ENCODE measurements at regions not wholly inside any gene's neighbourhood (a gene's known extent, or its start where the extent isn't known, plus 50 kb on each side); places are given as distances from the start of the nearest gene placed in this dataset.

GRCh38 chr6:21666853-21667681, 73.5 kb downstream of the SOX4 start:
- Histone ChIP-seq H3K36me3 (ENCODE audit: control insufficient read depth in 2 of 2, extremely low read depth in 1 of 2, insufficient read depth in 2 of 2, low read length in 2 of 2) (no peaks in the 10 kb centered on the region), H3K9me3 (replicated peaks; ENCODE audit: control insufficient read depth, insufficient read depth, low read length) (no peaks in the 10 kb centered on the region), H3K4me2 (ENCODE audit: insufficient read depth, low read length) (peak overlapping the region; percentile 82), H3K9ac (replicated peaks; ENCODE audit: extremely low read depth, insufficient read depth, low read length) (peak overlapping the region; percentile 96), H3K4me1 (ENCODE audit: control insufficient read depth, extremely low read depth, insufficient read depth, low read length) (peaks cover 24% of the 10 kb centered on the region), H3K27ac (ENCODE audit: insufficient read depth, low read depth, low read length) (peak overlapping the region; percentile 76), H3K4me3 (replicated peaks in 1 of 3; ENCODE audit: insufficient read depth in 1 of 3, low read depth in 1 of 3, low read length in 3 of 3) (peak overlapping the region; percentile 47 to 92 (median 89)), H3K27me3 (ENCODE audit: control insufficient read depth in 2 of 2, insufficient read depth in 2 of 2, low read length in 2 of 2) (no peaks in the 10 kb centered on the region), H3K79me2 (ENCODE audit: control insufficient read depth, insufficient read depth, low read length) (peaks cover 23% of the 10 kb centered on the region), H3K9me1 (replicated peaks; ENCODE audit: control insufficient read depth, extremely low read depth, insufficient read depth, low read length) (no peaks in the 10 kb centered on the region), H2AFZ (ENCODE audit: low read depth, low read length) (peak overlapping the region; percentile 74), H4K20me1 (replicated peaks; ENCODE audit: control insufficient read depth, extremely low read depth, insufficient read depth, low read length) (no peaks in the 10 kb centered on the region)
- intact Hi-C loops (cut with micrococcal nuclease) = loop anchor here (5.0 to 10.0 kb wide), 2 partner anchors 1158 to 1215 kb away; no protein-coding TSS in a partner anchor
- FAIRE-seq = peak; percentile 64
- ChIA-PET POLR2A (no interaction called here), CTCF (no interaction called here)
- dilution Hi-C loops (cut with MboI; ENCODE audit: extremely low pct_ligation_motif_present, low sequenced_read_pairs) = no loop called here
- peak; percentile 28 for DNase-seq (ENCODE audit: low read depth, low spot score)
- TF ChIP-seq POLR2A (IDR thresholded peaks at IDR 0.05; ENCODE audit: low read depth, low read length) (no peak), GATA2 (IDR thresholded peaks at IDR 0.05; ENCODE audit: insufficient read depth, insufficient read length, low read depth, low read length) (no peak), CTCF (IDR thresholded peaks at IDR 0.05; ENCODE audit: extremely low read depth in 1 of 2, insufficient read depth in 1 of 2, low read depth in 1 of 2, low read length in 2 of 2) (no peak), MAX (IDR thresholded peaks at IDR 0.05; ENCODE audit: insufficient read depth, insufficient read length) (no peak), POLR2AphosphoS5 (IDR thresholded peaks at IDR 0.05; ENCODE audit: insufficient read depth, low read depth, low read length) (no peak), JUN (IDR thresholded peaks at IDR 0.05; ENCODE audit: borderline replicate concordance, insufficient read depth, insufficient read length, low read depth) (no peak), FOS (IDR thresholded peaks at IDR 0.05; ENCODE audit: borderline replicate concordance, insufficient read depth, low read length) (no peak), EZH2 (IDR thresholded peaks at IDR 0.05; ENCODE audit: borderline replicate concordance, low read depth, low read length, severe bottlenecking) (no peak), MYC (IDR thresholded peaks at IDR 0.05; ENCODE audit: low read depth, low read length) (no peak)
- no TSS peak for BruUV-seq (replicated peaks)

Data from endothelial cell of umbilical vein (primary cell).